Neural progenitor cell (in vitro differentiated cells): ENCODE measurements at regions not wholly inside any gene's neighbourhood (a gene's known extent, or its start where the extent isn't known, plus 50 kb on each side); places are given as distances from the start of the nearest gene placed in this dataset.

Experiments
- DNase-seq: peaks from one replicate; pipeline ENCODE4 v3.0.0-alpha.2; 2016; ENCODE audit warnings: low spot score
- H2AFZ ChIP-seq: fragments of 200-600 bp; sonication (generic); replicated peaks from 2 replicates; pipeline ENCODE4 v1.6.1; 2016; ENCODE audit warnings: antibody characterized with exemption
- H3F3A ChIP-seq: fragments of 200-600 bp; sonication (generic); 2 replicates; pipeline ENCODE4 v1.6.1; 2016; ENCODE audit warnings: antibody characterized with exemption, low read depth
- H3K27ac ChIP-seq: fragments of 200-600 bp; sonication (generic); 2 replicates; pipeline ENCODE4 v1.5.1; 2016; ENCODE audit warnings: mild to moderate bottlenecking
- H3K27me3 ChIP-seq: fragments of 200-600 bp; sonication (generic); 2 replicates; pipeline ENCODE4 v1.6.1; 2016; ENCODE audit warnings: mild to moderate bottlenecking, moderate library complexity
- H3K36me3 ChIP-seq: fragments of 200-600 bp; sonication (generic); 2 replicates; pipeline ENCODE4 v1.5.1; 2016
- H3K4me1 ChIP-seq: fragments of 200-600 bp; sonication (generic); 2 replicates; pipeline ENCODE4 v1.6.1; 2016; ENCODE audit warnings: mixed run types
- H3K4me2 ChIP-seq: fragments of 200-600 bp; sonication (generic); 2 replicates; pipeline ENCODE4 v1.6.1; 2016
- H3K4me3 ChIP-seq: fragments of 200-600 bp; sonication (generic); 2 replicates; pipeline ENCODE4 v1.5.1; 2016
- H3K79me2 ChIP-seq: fragments of 200-600 bp; sonication (generic); 2 replicates; pipeline ENCODE4 v1.6.1; 2016; ENCODE audit warnings: low read depth
- H3K9ac ChIP-seq: fragments of 200-600 bp; sonication (generic); 2 replicates; pipeline ENCODE4 v1.6.1; 2016
- H3K9me3 ChIP-seq: fragments of 200-600 bp; sonication (generic); 2 replicates; pipeline ENCODE4 v1.5.1; 2016; ENCODE audit warnings: low read depth
- H4K20me1 ChIP-seq: fragments of 200-600 bp; sonication (generic); 2 replicates; pipeline ENCODE4 v1.6.1; 2016; ENCODE audit warnings: low read depth
- H3K27ac Mint-ChIP-seq: 3 replicates; pipeline ENCODE4 v1.8.0; 2021; ENCODE audit warnings: mixed read lengths
- H3K27me3 Mint-ChIP-seq: 2 replicates; pipeline ENCODE4 v1.8.0; 2022; ENCODE audit warnings: low read depth, mild to moderate bottlenecking, inconsistent platforms, moderate library complexity, mixed read lengths; ENCODE audit not compliant: insufficient read depth
- H3K36me3 Mint-ChIP-seq: 3 replicates; pipeline ENCODE4 v1.8.0; 2021; ENCODE audit warnings: mixed read lengths
- H3K4me1 Mint-ChIP-seq: 3 replicates; pipeline ENCODE4 v1.8.0; 2021; ENCODE audit warnings: mixed read lengths
- H3K4me3 Mint-ChIP-seq: 3 replicates; pipeline ENCODE4 v1.8.0; 2021; ENCODE audit warnings: mild to moderate bottlenecking, moderate library complexity, mixed read lengths
- H3K9me3 Mint-ChIP-seq: 3 replicates; pipeline ENCODE4 v1.8.0; 2020; ENCODE audit warnings: mixed read lengths
- EZH2 ChIP-seq: fragments of 200-600 bp; sonication (generic); IDR thresholded peaks from 2 replicates; pipeline ENCODE4 v1.6.1; 2017; ENCODE audit warnings: antibody characterized with exemption, mild to moderate bottlenecking, moderate library complexity
- EZH2phosphoT487 ChIP-seq: fragments of 200-600 bp; sonication (generic); IDR thresholded peaks from 2 replicates; pipeline ENCODE4 v1.6.1; 2017; ENCODE audit warnings: antibody characterized with exemption
- TF ChIP-seq, protein P1 (sequence below): fragments of 200-600 bp; sonication (generic); IDR thresholded peaks from 2 replicates; pipeline ENCODE4 v1.5.1; 2017; ENCODE audit warnings: antibody characterized with exemption, mild to moderate bottlenecking

DNA sequence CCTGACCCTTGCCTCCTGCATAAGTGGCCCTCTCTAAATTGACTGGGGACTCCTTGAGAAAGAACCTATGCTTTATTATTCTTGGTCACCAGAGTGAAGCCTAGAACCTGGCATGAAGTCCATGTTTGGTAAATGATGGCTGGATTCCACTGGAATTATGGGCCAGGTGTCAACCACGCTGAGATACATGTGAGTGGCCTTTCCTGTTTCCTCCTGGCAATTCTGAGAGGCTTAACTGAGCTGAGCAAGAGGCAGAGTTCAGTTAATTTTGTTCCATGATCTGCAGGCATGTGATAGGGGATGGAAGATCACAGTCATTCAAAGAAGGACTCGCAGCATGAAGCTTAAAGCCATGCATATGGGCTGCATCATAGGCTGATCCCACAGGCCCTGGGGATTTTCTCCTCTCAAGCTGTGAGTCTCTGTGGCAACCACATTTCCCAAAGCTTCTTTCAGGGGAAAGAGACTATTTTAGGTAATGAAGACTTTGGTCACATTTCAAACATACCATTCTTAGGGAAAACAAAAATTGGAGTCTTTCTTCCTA lies 69.4 kb upstream of the CLNK start:
- no peak overlapping the region for H2AFZ ChIP-seq
- H3K4me1 Mint-ChIP-seq: peaks cover 16% of the 10 kb centered on the region
- no peaks in the 10 kb centered on the region for H3K36me3 Mint-ChIP-seq

DNA sequence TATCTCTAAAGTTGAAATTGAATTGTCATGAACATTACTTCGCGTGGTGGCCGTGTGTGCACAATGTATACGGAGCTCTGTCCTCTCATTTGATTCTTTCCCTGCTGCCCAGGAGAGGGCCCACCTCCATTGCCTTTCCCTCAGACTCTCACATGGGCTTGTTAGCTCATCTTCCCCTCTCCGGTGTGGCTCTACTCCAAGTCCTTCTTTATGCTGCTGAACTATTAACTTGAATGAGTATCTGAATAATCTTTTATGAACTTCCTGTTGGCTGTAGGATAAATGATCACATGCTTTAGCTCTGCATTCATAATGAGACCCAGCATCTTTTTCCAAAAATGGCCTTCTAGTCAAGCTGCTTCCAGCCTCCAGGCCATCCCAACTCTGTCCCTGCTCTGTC lies 68.8 kb upstream of the CLNK start:
- H3K4me2 ChIP-seq: no peak overlapping the region
- no peaks in the 10 kb centered on the region for H3K27me3 ChIP-seq
- no peaks in the 10 kb centered on the region for H4K20me1 ChIP-seq
- no peaks in the 10 kb centered on the region for H3K36me3 ChIP-seq
- Mint-ChIP-seq H3K9me3 (peaks cover 2% of the 10 kb centered on the region), H3K4me1 (peaks cover 16% of the 10 kb centered on the region), H3K27ac (no peak overlapping the region), H3K4me3 (no peak overlapping the region), H3K36me3 (no peaks in the 10 kb centered on the region), H3K27me3 (peaks cover 3% of the 10 kb centered on the region)
- no peaks in the 10 kb centered on the region for H3K79me2 ChIP-seq
- H3K27ac ChIP-seq: no peak overlapping the region
- no peaks in the 10 kb centered on the region for H3K4me1 ChIP-seq
- no peak overlapping the region for H2AFZ ChIP-seq
- no peak overlapping the region for H3K4me3 ChIP-seq
- H3F3A ChIP-seq: no peaks in the 10 kb centered on the region
- no peaks in the 10 kb centered on the region for H3K9me3 ChIP-seq
- TF ChIP-seq, protein P1, sequence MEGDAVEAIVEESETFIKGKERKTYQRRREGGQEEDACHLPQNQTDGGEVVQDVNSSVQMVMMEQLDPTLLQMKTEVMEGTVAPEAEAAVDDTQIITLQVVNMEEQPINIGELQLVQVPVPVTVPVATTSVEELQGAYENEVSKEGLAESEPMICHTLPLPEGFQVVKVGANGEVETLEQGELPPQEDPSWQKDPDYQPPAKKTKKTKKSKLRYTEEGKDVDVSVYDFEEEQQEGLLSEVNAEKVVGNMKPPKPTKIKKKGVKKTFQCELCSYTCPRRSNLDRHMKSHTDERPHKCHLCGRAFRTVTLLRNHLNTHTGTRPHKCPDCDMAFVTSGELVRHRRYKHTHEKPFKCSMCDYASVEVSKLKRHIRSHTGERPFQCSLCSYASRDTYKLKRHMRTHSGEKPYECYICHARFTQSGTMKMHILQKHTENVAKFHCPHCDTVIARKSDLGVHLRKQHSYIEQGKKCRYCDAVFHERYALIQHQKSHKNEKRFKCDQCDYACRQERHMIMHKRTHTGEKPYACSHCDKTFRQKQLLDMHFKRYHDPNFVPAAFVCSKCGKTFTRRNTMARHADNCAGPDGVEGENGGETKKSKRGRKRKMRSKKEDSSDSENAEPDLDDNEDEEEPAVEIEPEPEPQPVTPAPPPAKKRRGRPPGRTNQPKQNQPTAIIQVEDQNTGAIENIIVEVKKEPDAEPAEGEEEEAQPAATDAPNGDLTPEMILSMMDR: no peak
- H3K9ac ChIP-seq: no peak overlapping the region
- DNase-seq: no peak

More for the DNA sequence above, 69.4 kb upstream of the CLNK start:
- H3K27me3 ChIP-seq: no peaks in the 10 kb centered on the region
- no peak overlapping the region for H3K27ac Mint-ChIP-seq
- H3K4me3 ChIP-seq: no peak overlapping the region
- H3K4me3 Mint-ChIP-seq: no peak overlapping the region
- no peak overlapping the region for H3K4me2 ChIP-seq
- no peak overlapping the region for H3K27ac ChIP-seq
- H3K9ac ChIP-seq: no peak overlapping the region
- H3K9me3 ChIP-seq: no peaks in the 10 kb centered on the region
- H3K79me2 ChIP-seq: no peaks in the 10 kb centered on the region
- DNase-seq: no peak
- no peaks in the 10 kb centered on the region for H3K4me1 ChIP-seq
- H3K27me3 Mint-ChIP-seq: peaks cover 3% of the 10 kb centered on the region
- H3K36me3 ChIP-seq: no peaks in the 10 kb centered on the region
- H3F3A ChIP-seq: no peaks in the 10 kb centered on the region
- H4K20me1 ChIP-seq: no peaks in the 10 kb centered on the region
- peaks cover 2% of the 10 kb centered on the region for H3K9me3 Mint-ChIP-seq
- TF ChIP-seq, protein P1: no peak
- TF ChIP-seq EZH2 (no peak), EZH2phosphoT487 (no peak)

DNA sequence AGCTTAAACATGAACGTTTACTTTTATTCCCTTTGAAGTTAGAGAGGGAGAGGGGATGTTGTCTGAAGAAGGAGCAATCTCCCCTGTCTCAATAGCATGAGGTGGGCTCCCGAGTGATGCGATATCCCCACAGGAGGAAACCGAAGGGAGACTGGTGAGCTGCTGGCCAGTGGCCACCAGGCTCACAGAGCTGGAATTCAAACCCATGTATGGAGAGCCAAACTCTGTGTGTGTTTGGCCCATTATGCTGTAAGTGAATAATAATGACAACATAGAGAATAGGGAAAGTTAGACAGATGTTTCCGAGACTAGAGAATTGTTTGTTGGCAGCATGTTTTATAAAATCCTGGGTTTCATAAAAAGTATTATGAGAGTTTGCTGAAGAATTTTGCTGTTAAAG lies 66.1 kb upstream of the CLNK start:
- H3K9me3 ChIP-seq: no peaks in the 10 kb centered on the region
- H3K27me3 ChIP-seq: no peaks in the 10 kb centered on the region
- H4K20me1 ChIP-seq: no peaks in the 10 kb centered on the region
- Mint-ChIP-seq H3K36me3 (no peaks in the 10 kb centered on the region), H3K27ac (no peak overlapping the region), H3K27me3 (peaks cover 3% of the 10 kb centered on the region), H3K4me3 (no peak overlapping the region), H3K4me1 (peaks cover 12% of the 10 kb centered on the region), H3K9me3 (peaks cover 2% of the 10 kb centered on the region)
- no peaks in the 10 kb centered on the region for H3K79me2 ChIP-seq
- H3K4me2 ChIP-seq: no peak overlapping the region
- H3K4me1 ChIP-seq: no peaks in the 10 kb centered on the region
- H3K4me3 ChIP-seq: no peak overlapping the region
- H3K9ac ChIP-seq: no peak overlapping the region
- no peak for DNase-seq
- TF ChIP-seq, protein P1: no peak
- H3K27ac ChIP-seq: no peak overlapping the region
- H3K36me3 ChIP-seq: no peaks in the 10 kb centered on the region
- H2AFZ ChIP-seq: no peak overlapping the region
- no peaks in the 10 kb centered on the region for H3F3A ChIP-seq
